AG08395 (cell line): ENCODE measurements at regions not wholly inside any gene's neighbourhood (a gene's known extent, or its start where the extent isn't known, plus 50 kb on each side); places are given as distances from the start of the nearest gene placed in this dataset.
"Not testable (repeated sequence)": the region's sequence is repeated elsewhere in the genome, so short reads cannot be mapped to it uniquely, and the experiment has no call there.

ENCODE experiments used
- DNase-seq: peaks from one replicate; pipeline ENCODE4 v3.0.0; 2012; ENCODE audit warnings: mixed read lengths, low spot score

- no peak for DNase-seq
Measured at GRCh38 chr18:63071701-63072141, 247.8 kb downstream of the BCL2 start.

- DNase-seq: no peak
Measured at GRCh38 chr18:63070767-63071502, 248.6 kb downstream of the BCL2 start.

- no peak for DNase-seq
Measured at GRCh38 chr18:63069496-63069895, 250.1 kb downstream of the BCL2 start.

- no peak for DNase-seq
Measured at GRCh38 chr18:63067939-63068338, 251.6 kb downstream of the BCL2 start.

GRCh38 chr18:63065172-63065571, 254.4 kb downstream of the BCL2 start:
- no peak for DNase-seq

- DNase-seq: peak; percentile 43
Measured at GRCh38 chr18:63063171-63063570, 256.4 kb downstream of the BCL2 start.

- DNase-seq: no peak
Measured at GRCh38 chr18:63062246-63062645, 257.3 kb downstream of the BCL2 start.

GRCh38 chr18:63061303-63061702, 258.3 kb downstream of the BCL2 start:
- DNase-seq: no peak

- DNase-seq: no peak
Measured at GRCh38 chr18:63058521-63058920, 261.0 kb downstream of the BCL2 start.

GRCh38 chr18:63057707-63058106, 261.9 kb downstream of the BCL2 start:
- no peak for DNase-seq

- DNase-seq: no peak
Measured at GRCh38 chr18:63054901-63055584, 264.5 kb downstream of the BCL2 start.

GRCh38 chr18:63051928-63052327, 267.6 kb downstream of the BCL2 start:
- no peak for DNase-seq

- not testable (repeated sequence) for DNase-seq
Measured at GRCh38 chr18:63050667-63051395, 268.7 kb downstream of the BCL2 start.

GRCh38 chr18:63046375-63046774, 273.2 kb downstream of the BCL2 start:
- DNase-seq: no peak

- no peak for DNase-seq
Measured at GRCh38 chr18:63043516-63043915, 276.1 kb downstream of the BCL2 start.

- no peak for DNase-seq
Measured at GRCh38 chr18:63042351-63042750, 277.2 kb downstream of the BCL2 start.

- DNase-seq: no peak
Measured at GRCh38 chr18:63040788-63041410, 278.7 kb downstream of the BCL2 start.

- no peak for DNase-seq
Measured at GRCh38 chr18:63037491-63037890, 282.1 kb downstream of the BCL2 start.

- no peak for DNase-seq
Measured at GRCh38 chr18:63031375-63031774, 288.2 kb downstream of the BCL2 start.
